Nephron progenitor cell (in vitro differentiated cells): ENCODE measurements at regions not wholly inside any gene's neighbourhood (a gene's known extent, or its start where the extent isn't known, plus 50 kb on each side); places are given as distances from the start of the nearest gene placed in this dataset.

ENCODE experiments used
- DNase-seq: peaks from one replicate; pipeline ENCODE4 v3.0.0; 2021
- H3K27ac Mint-ChIP-seq: 2 replicates; pipeline ENCODE4 v1.8.0; 2021; ENCODE audit warnings: mild to moderate bottlenecking, moderate library complexity, mixed read lengths
- H3K27me3 Mint-ChIP-seq: 2 replicates; pipeline ENCODE4 v1.8.0; 2021; ENCODE audit warnings: mild to moderate bottlenecking, low read depth, mixed read lengths; ENCODE audit not compliant: poor library complexity
- H3K36me3 Mint-ChIP-seq: 2 replicates; pipeline ENCODE4 v1.8.0; 2021; ENCODE audit warnings: low read depth, mixed read lengths
- H3K4me1 Mint-ChIP-seq: 2 replicates; pipeline ENCODE4 v1.8.0; 2021; ENCODE audit warnings: mixed read lengths
- H3K4me3 Mint-ChIP-seq: 2 replicates; pipeline ENCODE4 v1.8.0; 2021; ENCODE audit warnings: mild to moderate bottlenecking, moderate library complexity, mixed read lengths
- H3K9me3 Mint-ChIP-seq: 2 replicates; pipeline ENCODE4 v1.8.0; 2021; ENCODE audit warnings: mild to moderate bottlenecking, moderate library complexity, mixed read lengths
- TF ChIP-seq, protein P1 (sequence below): fragments of 200-600 bp; sonication (generic); IDR thresholded peaks from 2 replicates; pipeline ENCODE4 v1.5.0; 2021; ENCODE audit warnings: antibody characterized with exemption

DNA sequence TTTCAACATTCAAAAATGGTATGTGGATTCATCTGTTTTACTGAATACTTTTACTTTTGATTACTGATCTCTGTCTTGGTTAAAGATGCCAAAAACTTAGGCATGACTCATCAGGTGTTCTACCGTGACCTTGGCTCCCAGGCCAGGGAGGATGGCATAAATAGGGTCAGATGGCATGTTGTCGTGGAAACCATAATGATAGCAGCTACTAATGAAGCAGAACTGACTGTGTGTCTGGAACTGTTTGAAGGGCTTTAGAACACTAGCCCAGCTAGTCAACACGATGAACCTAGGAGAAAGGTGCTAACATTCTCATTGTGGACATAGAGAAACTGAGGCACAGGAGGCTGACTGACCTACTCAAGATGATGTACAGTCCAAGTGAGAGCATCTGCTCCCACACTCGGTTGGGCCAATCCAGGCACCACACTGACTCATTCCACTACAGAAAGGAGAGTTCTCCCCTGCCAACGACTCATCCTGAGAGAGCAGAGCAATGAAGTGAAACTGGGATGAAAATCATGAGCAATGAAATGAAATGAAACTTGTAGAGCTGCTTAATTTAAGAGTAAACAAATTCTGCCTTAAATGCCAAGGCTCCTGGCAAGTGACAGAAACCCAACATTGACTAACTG lies 116.0 kb downstream of the TENT4A start:
- DNase-seq = no peak
- TF ChIP-seq, protein P1, sequence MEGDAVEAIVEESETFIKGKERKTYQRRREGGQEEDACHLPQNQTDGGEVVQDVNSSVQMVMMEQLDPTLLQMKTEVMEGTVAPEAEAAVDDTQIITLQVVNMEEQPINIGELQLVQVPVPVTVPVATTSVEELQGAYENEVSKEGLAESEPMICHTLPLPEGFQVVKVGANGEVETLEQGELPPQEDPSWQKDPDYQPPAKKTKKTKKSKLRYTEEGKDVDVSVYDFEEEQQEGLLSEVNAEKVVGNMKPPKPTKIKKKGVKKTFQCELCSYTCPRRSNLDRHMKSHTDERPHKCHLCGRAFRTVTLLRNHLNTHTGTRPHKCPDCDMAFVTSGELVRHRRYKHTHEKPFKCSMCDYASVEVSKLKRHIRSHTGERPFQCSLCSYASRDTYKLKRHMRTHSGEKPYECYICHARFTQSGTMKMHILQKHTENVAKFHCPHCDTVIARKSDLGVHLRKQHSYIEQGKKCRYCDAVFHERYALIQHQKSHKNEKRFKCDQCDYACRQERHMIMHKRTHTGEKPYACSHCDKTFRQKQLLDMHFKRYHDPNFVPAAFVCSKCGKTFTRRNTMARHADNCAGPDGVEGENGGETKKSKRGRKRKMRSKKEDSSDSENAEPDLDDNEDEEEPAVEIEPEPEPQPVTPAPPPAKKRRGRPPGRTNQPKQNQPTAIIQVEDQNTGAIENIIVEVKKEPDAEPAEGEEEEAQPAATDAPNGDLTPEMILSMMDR = no peak
- Mint-ChIP-seq H3K27ac (no peak overlapping the region), H3K27me3 (peaks cover 19% of the 10 kb centered on the region), H3K4me3 (no peak overlapping the region), H3K4me1 (peaks cover 33% of the 10 kb centered on the region), H3K36me3 (peaks cover 5% of the 10 kb centered on the region), H3K9me3 (peaks cover 14% of the 10 kb centered on the region)

DNA sequence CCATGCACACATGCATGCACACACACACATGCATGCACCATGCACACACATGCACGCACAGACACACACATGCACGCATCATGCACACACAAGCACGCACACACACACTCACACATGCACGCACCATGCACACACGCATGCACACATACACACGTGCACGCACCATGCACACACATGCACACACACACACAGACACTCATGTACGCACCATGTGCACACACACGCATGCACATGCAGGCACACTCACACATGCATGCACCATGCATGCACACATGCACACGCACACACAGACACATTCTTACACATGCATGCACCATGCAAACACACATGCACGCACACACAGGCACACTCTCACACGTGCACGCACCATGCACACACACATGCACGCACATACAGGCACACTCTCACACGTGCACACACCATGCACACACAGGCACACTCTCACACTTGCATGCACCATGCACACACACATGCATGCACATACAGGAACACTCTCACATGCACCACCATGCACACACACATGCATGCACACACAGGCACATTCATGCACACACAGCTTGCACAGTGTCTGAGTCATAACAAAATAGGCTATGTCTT lies 117.5 kb downstream of the TENT4A start:
- no peak overlapping the region for H3K4me3 Mint-ChIP-seq
- TF ChIP-seq, protein P1 = no peak
- H3K9me3 Mint-ChIP-seq = peaks cover 17% of the 10 kb centered on the region
- H3K27me3 Mint-ChIP-seq = peaks cover 24% of the 10 kb centered on the region
- H3K36me3 Mint-ChIP-seq = peaks cover 4% of the 10 kb centered on the region
- DNase-seq = no peak
- H3K27ac Mint-ChIP-seq = no peak overlapping the region
- H3K4me1 Mint-ChIP-seq = peaks cover 33% of the 10 kb centered on the region

DNA sequence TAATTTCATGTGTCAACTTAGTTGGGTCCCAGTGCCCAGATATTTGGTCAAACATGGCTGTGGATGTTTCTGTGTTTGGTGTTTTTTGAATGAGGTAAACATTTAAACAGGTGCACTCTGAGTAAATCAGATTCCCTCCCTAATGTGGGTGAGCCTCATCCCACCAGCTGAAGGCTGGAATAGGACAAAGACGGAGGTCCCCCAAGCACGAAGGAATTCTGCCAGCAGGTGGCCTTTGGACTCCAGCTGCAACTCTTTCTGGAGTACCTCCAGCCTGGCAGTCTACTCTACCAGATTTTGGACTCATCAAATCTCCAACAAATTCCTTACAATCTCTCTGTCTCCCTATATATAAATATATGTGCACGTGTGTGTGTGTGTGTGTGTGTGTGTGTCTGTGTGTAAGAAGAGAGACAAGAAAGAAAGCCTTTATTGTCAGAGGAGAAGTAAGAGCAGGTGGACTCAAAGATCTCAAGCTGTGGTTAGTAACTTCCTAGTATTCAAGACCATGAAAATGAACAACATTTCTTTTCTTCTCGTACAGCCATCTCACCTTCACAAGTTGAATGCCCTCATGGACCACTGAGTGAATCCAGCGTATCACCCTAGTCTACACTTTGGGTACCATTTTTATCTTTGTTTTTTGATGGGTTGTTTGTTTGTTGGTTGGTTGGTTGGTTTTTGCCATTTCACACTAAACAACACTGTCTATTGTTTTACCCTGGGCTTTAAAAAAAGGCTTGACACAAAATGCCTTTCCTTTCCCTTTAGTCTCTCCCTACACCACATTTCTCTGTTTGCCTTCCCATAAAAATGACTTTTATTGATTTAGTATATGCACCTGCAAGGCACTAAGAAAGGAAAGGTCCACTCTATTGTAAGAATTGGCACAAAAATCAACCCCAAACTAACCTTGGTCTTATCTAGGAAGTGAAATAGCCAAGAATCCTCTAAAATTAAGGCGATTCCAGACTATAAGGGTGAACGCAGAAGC lies 118.7 kb downstream of the TENT4A start:
- DNase-seq = no peak

DNA sequence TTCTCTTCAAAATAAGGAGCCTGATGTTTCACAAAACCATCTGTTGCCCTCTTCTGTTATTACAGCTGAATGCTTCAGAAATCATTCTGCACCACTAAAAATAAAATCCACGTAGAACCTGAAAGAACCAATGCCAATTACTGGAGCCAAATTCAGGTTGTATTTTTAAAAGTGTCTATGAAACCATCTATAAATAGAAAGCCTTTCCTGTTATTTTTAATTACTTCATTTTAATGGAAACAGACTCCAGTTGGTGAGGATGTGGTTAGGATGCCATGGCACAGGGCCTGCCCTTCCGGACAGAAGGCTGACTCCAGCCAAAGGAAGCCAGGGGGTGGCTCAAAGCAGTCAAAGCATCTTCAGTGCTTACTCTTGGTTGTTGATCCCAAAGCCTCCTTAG lies 119.8 kb downstream of the TENT4A start:
- no peak for DNase-seq
- H3K36me3 Mint-ChIP-seq = peaks cover 4% of the 10 kb centered on the region
- peaks cover 24% of the 10 kb centered on the region for H3K4me1 Mint-ChIP-seq
- peaks cover 30% of the 10 kb centered on the region for H3K9me3 Mint-ChIP-seq
- H3K4me3 Mint-ChIP-seq = no peak overlapping the region
- H3K27ac Mint-ChIP-seq = no peak overlapping the region
- TF ChIP-seq, protein P1 = no peak
- peaks cover 20% of the 10 kb centered on the region for H3K27me3 Mint-ChIP-seq

More for the DNA sequence above, 118.7 kb downstream of the TENT4A start:
- TF ChIP-seq, protein P1 = no peak
- Mint-ChIP-seq H3K4me3 (no peak overlapping the region), H3K9me3 (peaks cover 22% of the 10 kb centered on the region), H3K27me3 (peaks cover 20% of the 10 kb centered on the region), H3K27ac (no peak overlapping the region), H3K36me3 (peaks cover 4% of the 10 kb centered on the region), H3K4me1 (peaks cover 33% of the 10 kb centered on the region)

DNA sequence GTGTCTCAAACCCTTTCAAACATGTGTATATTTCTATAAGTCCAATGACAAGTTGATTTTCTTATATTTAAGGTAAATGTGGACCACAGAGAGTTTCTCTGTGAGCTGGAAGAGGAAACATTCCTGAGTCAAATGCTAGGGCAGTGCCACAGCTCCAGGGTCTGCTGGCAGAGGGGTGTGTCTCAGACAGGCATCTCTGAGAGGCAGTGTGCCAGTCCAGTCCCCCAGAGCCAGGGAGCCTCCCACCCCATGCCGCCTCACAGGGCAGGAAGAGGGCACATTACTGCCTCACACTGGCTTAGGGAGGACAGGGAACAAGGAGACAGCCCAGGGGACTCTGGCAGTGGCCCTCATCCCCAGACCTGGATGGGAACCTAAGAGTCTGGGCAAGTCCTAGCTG lies 120.2 kb downstream of the TENT4A start:
- Mint-ChIP-seq H3K9me3 (peaks cover 32% of the 10 kb centered on the region), H3K4me3 (no peak overlapping the region), H3K36me3 (peaks cover 4% of the 10 kb centered on the region), H3K4me1 (peaks cover 21% of the 10 kb centered on the region), H3K27me3 (peaks cover 20% of the 10 kb centered on the region), H3K27ac (no peak overlapping the region)
- DNase-seq = no peak
- TF ChIP-seq, protein P1 = no peak
